SK-N-SH (cell line): ENCODE measurements at regions not wholly inside any gene's neighbourhood (a gene's known extent, or its start where the extent isn't known, plus 50 kb on each side); places are given as distances from the start of the nearest gene placed in this dataset.
A peak's percentile ranks its signal among the peaks of the same experiment; 100 is the strongest.

Source experiments
- CTCF ChIA-PET: fragments of 300-600, 350-600 bp; formaldehyde crosslinking; extraction: SDS; loops from one replicate; lab custom pipeline; 2021; lab: Yijun Ruan, JAX
- POLR2A ChIA-PET: fragments of 350-600 bp; sonication (Branson Sonifier 250); formaldehyde crosslinking; extraction: SDS; loops from one replicate; lab custom pipeline; 2020; ENCODE audit warnings: antibody characterized with exemption, inconsistent platforms; lab: Yijun Ruan, JAX
- DNase-seq: peaks from one replicate; pipeline ENCODE4 v3.0.0; 2012
- H2AFZ ChIP-seq: fragments of 200-600 bp; sonication (generic); 2 replicates; pipeline ENCODE4 v1.8.1; 2016; ENCODE audit warnings: antibody characterized with exemption, mild to moderate bottlenecking, low read depth
- H3F3A ChIP-seq: fragments of 200-600 bp; sonication (generic); replicated peaks from 2 replicates; pipeline ENCODE3; 2016; ENCODE audit warnings: antibody characterized with exemption, mild to moderate bottlenecking; ENCODE audit not compliant: insufficient read depth
- H3K27ac ChIP-seq, 2 experiments: fragments of 200-500 bp in 1 of 2; fragments of 200-600 bp in 1 of 2; sonication (Bioruptor generic) in 1 of 2; sonication (generic), shearing (Covaris generic) in 1 of 2; 2 replicates each; pipeline versions ENCODE4 v1.5.1 to v1.6.1; 2014 to 2016; ENCODE audit warnings: low read depth in 2 of 2, inconsistent platforms in 1 of 2, low read length in 1 of 2, mild to moderate bottlenecking in 1 of 2, mixed read lengths in 1 of 2
- H3K27me3 ChIP-seq: fragments of 200-600 bp; sonication (generic), shearing (Covaris generic); 2 replicates; pipeline ENCODE4 v1.6.1; 2016; ENCODE audit warnings: mixed run types; ENCODE audit not compliant: insufficient read depth
- H3K36me3 ChIP-seq, 2 experiments: fragments of 200-500 bp in 1 of 2; fragments of 200-600 bp in 1 of 2; sonication (Bioruptor generic) in 1 of 2; sonication (generic) in 1 of 2; replicated peaks in 1 of 2; 2 replicates each; pipeline versions ENCODE3 to v1.5.1; 2014 to 2016; ENCODE audit warnings: low read length in 1 of 2, mild to moderate bottlenecking in 1 of 2; ENCODE audit not compliant: insufficient read depth in 2 of 2, control insufficient read depth in 1 of 2
- H3K4me1 ChIP-seq, 2 experiments: fragments of 200-500 bp in 1 of 2; fragments of 200-600 bp in 1 of 2; sonication (Bioruptor generic) in 1 of 2; sonication (generic), shearing (Covaris generic) in 1 of 2; 2 replicates each; pipeline versions ENCODE4 v1.5.1 to v1.6.1; 2014 to 2016; ENCODE audit warnings: low read depth in 1 of 2, low read length in 1 of 2, mixed run types in 1 of 2; ENCODE audit not compliant: insufficient read depth in 2 of 2, control insufficient read depth in 1 of 2
- H3K4me2 ChIP-seq: fragments of 200-600 bp; sonication (generic), shearing (Covaris generic); 2 replicates; pipeline ENCODE4 v1.6.1; 2017; ENCODE audit warnings: mixed run types
- H3K4me3 ChIP-seq, 2 experiments: fragments of 200-500 bp in 1 of 2; fragments of 200-600 bp in 1 of 2; sonication (Bioruptor generic) in 1 of 2; sonication (generic), shearing (Covaris generic) in 1 of 2; 2 replicates each; pipeline versions ENCODE4 v1.5.1 to v1.8.1; 2014 to 2016; ENCODE audit warnings: low read depth in 2 of 2, inconsistent platforms in 1 of 2, low read length in 1 of 2, mild to moderate bottlenecking in 1 of 2, mixed read lengths in 1 of 2, moderate library complexity in 1 of 2
- H3K79me2 ChIP-seq: fragments of 200-600 bp; sonication (generic); 2 replicates; pipeline ENCODE4 v1.8.1; 2017; ENCODE audit warnings: mild to moderate bottlenecking; ENCODE audit not compliant: insufficient read depth
- H3K9ac ChIP-seq: fragments of 200-600 bp; sonication (generic); 2 replicates; pipeline ENCODE4 v1.6.1; 2017; ENCODE audit warnings: mixed run types
- H3K9me2 ChIP-seq: fragments of 200-600 bp; sonication (generic); 2 replicates; pipeline ENCODE4 v1.6.1; 2017; ENCODE audit warnings: mixed run types
- H3K9me3 ChIP-seq: fragments of 200-600 bp; sonication (generic); 2 replicates; pipeline ENCODE4 v1.6.1; 2017; ENCODE audit warnings: mixed run types, mild to moderate bottlenecking, moderate library complexity
- H4K20me1 ChIP-seq: fragments of 200-600 bp; sonication (generic); 2 replicates; pipeline ENCODE4 v1.6.1; 2017; ENCODE audit warnings: mild to moderate bottlenecking, mixed run types; ENCODE audit not compliant: insufficient read depth
- ELF1 ChIP-seq: IDR thresholded peaks from 2 replicates; pipeline ENCODE4 v1.4.0; 2012
- GABPA ChIP-seq: IDR thresholded peaks from 2 replicates; pipeline ENCODE4 v1.4.0; 2012; ENCODE audit warnings: low read depth, mild to moderate bottlenecking
- IRF3 ChIP-seq: fragments of 150-350 bp; IDR thresholded peaks from 2 replicates; pipeline ENCODE4 v1.6.1; 2016; ENCODE audit warnings: mild to moderate bottlenecking, low read depth, low read length
- REST ChIP-seq: IDR thresholded peaks from 2 replicates; pipeline ENCODE4 v1.6.1; 2012; ENCODE audit warnings: mild to moderate bottlenecking, low read depth, low read length, moderate library complexity
- RFX5 ChIP-seq: IDR thresholded peaks from 2 replicates; pipeline ENCODE4 v1.6.1; 2012; ENCODE audit warnings: mild to moderate bottlenecking, improper control_type of control experiment, low read length
- SMC3 ChIP-seq: IDR thresholded peaks from 2 replicates; pipeline ENCODE4 v1.6.1; 2012; ENCODE audit warnings: low read depth, low read length, improper control_type of control experiment
- USF1 ChIP-seq: IDR thresholded peaks from 2 replicates; pipeline ENCODE4 v1.4.0; 2012; ENCODE audit warnings: low read depth, borderline replicate concordance
- YY1 ChIP-seq: IDR thresholded peaks from 2 replicates; pipeline ENCODE4 v1.4.0; 2012; ENCODE audit warnings: low read depth, mild to moderate bottlenecking
- ZBTB33 ChIP-seq: IDR thresholded peaks from 2 replicates; pipeline ENCODE4 v1.4.0; 2012; ENCODE audit warnings: low read depth, borderline replicate concordance
- WGBS: methylation state at CpG from one replicate; pipeline ENCODE4 v1.1.6; 2017; ENCODE audit warnings: low lambda C conversion rate; 5-methylcytosine and 5-hydroxymethylcytosine counted together

GRCh38 chr1:29972421-29973053, 736.2 kb downstream of the PTPRU start:
- Histone ChIP-seq H3K27ac (peak overlapping the region in 1 of 2 experiments; percentile 78; a peak in 1 of 4 replicates), H4K20me1 (no peaks in the 10 kb centered on the region), H3K4me3 (no peak overlapping the region), H3K4me1 (peaks cover under 1 to 17% of the 10 kb centered on the region in 2 experiments; a peak in 2 of 4 replicates), H3K4me2 (peak overlapping the region; percentile 34; the same call in 1 of the 2 replicates), H3K79me2 (no peaks in the 10 kb centered on the region), H3K36me3 (no peaks in the 10 kb centered on the region), H3K9me3 (no peaks in the 10 kb centered on the region), H3K9ac (no peak overlapping the region), H3K9me2 (no peaks in the 10 kb centered on the region), H2AFZ (no peak overlapping the region), H3K27me3 (no peaks in the 10 kb centered on the region), H3F3A (peaks cover 11% of the 10 kb centered on the region)
- TF ChIP-seq SMC3 (no peak), IRF3 (no peak), RFX5 (no peak), ZBTB33 (no peak), ELF1 (no peak), GABPA (no peak), USF1 (no peak), YY1 (no peak), REST (no peak)
- WGBS = 54% methylated on average over 5 of the region's 5 CpGs
- POLR2A ChIA-PET = no interaction called here
- no peak for DNase-seq
- CTCF ChIA-PET = no interaction called here
